ENCODE measurements at regions not wholly inside any gene's neighbourhood (a gene's known extent, or its start where the extent isn't known, plus 50 kb on each side); places are given as distances from the start of the nearest gene placed in this dataset.

DNA sequence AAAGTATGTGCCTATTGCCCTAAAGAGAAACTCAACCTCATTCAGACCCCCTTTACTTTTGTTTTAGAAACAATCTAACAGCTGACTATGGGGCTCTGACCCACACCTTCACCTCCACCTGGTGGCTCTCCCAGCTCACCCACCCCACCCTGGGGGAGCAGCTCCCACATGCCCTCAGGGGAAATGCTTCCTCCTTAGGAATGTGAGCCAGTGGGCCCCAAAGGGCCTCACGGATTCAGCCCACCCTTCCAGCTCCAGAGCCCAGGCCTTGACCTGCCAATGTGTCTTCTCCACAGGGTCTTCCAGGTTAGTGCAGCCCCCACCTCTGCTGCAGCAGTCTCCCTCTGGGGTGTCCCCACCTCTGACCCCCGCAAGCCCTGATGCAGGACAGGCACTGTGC is 680.1 kb upstream of the RAB6C start:
- Histone ChIP-seq H4K20me1 (ENCODE audit: low read length) (no peaks in the 10 kb centered on the region), H3K27ac (ENCODE audit: low read length) (no peak overlapping the region), H3K9me3 (ENCODE audit: low read length) (no peaks in the 10 kb centered on the region), H3K4me1 (ENCODE audit: insufficient read depth, low read length) (no peaks in the 10 kb centered on the region), H2AFZ (ENCODE audit: low read length) (no peak overlapping the region), H3K9me2 (replicated peaks; ENCODE audit: low read length) (no peaks in the 10 kb centered on the region), H3K9ac (ENCODE audit: low read length) (no peak overlapping the region), H3K27me3 (ENCODE audit: low read length) (no peaks in the 10 kb centered on the region), H3K79me2 (ENCODE audit: low read length) (no peaks in the 10 kb centered on the region), H3K4me3 (ENCODE audit: low read length) (no peak overlapping the region), H3K4me2 (ENCODE audit: low read length) (no peak overlapping the region), H3K36me3 (ENCODE audit: low read depth, low read length) (no peaks in the 10 kb centered on the region; the same call in 1 of the 2 replicates), H3F3A (ENCODE audit: low read length, unreplicated experiment) (no peaks in the 10 kb centered on the region)
- DNase-seq (no peak), ATAC-seq (no peak)
- ChIA-PET POLR2A (ENCODE audit: unreplicated experiment) (no interaction called here), CTCF (no interaction called here)
- intact Hi-C loops (cut with micrococcal nuclease): no loop called here
- no TSS peak for BruUV-seq (replicated peaks)
- TF ChIP-seq EZH2phosphoT487 (IDR thresholded peaks at IDR 0.05; ENCODE audit: borderline replicate concordance, low read length): no peak
- TF ChIP-seq EZH2 (IDR thresholded peaks at IDR 0.05; ENCODE audit: low read length, unreplicated experiment): no peak
- TF ChIP-seq, protein P1, sequence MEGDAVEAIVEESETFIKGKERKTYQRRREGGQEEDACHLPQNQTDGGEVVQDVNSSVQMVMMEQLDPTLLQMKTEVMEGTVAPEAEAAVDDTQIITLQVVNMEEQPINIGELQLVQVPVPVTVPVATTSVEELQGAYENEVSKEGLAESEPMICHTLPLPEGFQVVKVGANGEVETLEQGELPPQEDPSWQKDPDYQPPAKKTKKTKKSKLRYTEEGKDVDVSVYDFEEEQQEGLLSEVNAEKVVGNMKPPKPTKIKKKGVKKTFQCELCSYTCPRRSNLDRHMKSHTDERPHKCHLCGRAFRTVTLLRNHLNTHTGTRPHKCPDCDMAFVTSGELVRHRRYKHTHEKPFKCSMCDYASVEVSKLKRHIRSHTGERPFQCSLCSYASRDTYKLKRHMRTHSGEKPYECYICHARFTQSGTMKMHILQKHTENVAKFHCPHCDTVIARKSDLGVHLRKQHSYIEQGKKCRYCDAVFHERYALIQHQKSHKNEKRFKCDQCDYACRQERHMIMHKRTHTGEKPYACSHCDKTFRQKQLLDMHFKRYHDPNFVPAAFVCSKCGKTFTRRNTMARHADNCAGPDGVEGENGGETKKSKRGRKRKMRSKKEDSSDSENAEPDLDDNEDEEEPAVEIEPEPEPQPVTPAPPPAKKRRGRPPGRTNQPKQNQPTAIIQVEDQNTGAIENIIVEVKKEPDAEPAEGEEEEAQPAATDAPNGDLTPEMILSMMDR (conservative IDR thresholded peaks at IDR 0.05; ENCODE audit: low read depth, low read length): no peak

DNA sequence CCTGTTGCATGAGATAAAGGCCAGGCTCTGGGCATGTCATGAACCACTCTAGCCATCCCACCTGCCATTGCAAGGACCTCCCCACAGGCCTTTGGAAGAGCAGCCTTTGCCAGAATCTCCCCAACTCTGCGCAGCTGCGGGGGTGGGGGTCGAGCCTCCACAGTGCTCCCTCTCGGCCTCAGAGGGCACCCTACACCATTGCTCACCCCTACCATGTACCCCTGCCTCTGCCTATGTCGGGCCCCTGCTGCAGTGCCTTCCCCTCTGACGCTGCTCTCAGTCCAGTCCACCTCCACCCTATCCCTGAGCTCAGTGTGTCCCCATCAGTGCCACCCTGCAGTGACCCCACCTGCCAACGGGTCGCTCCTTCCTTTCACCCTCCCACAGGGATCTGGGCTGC is 679.7 kb upstream of the RAB6C start:
- CTCF ChIA-PET: no interaction called here
- Histone ChIP-seq H3K27ac (ENCODE audit: low read length) (no peak overlapping the region), H2AFZ (ENCODE audit: low read length) (no peak overlapping the region), H3K9ac (ENCODE audit: low read length) (no peak overlapping the region), H3K4me1 (ENCODE audit: insufficient read depth, low read length) (no peaks in the 10 kb centered on the region), H3K9me3 (ENCODE audit: low read length) (no peaks in the 10 kb centered on the region), H3K27me3 (ENCODE audit: low read length) (no peaks in the 10 kb centered on the region), H3K4me2 (ENCODE audit: low read length) (no peak overlapping the region), H4K20me1 (ENCODE audit: low read length) (no peaks in the 10 kb centered on the region), H3K9me2 (replicated peaks; ENCODE audit: low read length) (no peaks in the 10 kb centered on the region), H3K4me3 (ENCODE audit: low read length) (no peak overlapping the region), H3F3A (ENCODE audit: low read length, unreplicated experiment) (no peaks in the 10 kb centered on the region), H3K79me2 (ENCODE audit: low read length) (no peaks in the 10 kb centered on the region), H3K36me3 (ENCODE audit: low read depth, low read length) (no peaks in the 10 kb centered on the region; the same call in 1 of the 2 replicates)
- BruUV-seq (replicated peaks): no TSS peak
- POLR2A ChIA-PET (ENCODE audit: unreplicated experiment): no interaction called here
- intact Hi-C loops (cut with micrococcal nuclease): no loop called here
- DNase-seq: no peak
- ATAC-seq: no peak
- TF ChIP-seq EZH2 (IDR thresholded peaks at IDR 0.05; ENCODE audit: low read length, unreplicated experiment) (no peak), EZH2phosphoT487 (IDR thresholded peaks at IDR 0.05; ENCODE audit: borderline replicate concordance, low read length) (no peak)
- TF ChIP-seq, protein P1 (conservative IDR thresholded peaks at IDR 0.05; ENCODE audit: low read depth, low read length): no peak

DNA sequence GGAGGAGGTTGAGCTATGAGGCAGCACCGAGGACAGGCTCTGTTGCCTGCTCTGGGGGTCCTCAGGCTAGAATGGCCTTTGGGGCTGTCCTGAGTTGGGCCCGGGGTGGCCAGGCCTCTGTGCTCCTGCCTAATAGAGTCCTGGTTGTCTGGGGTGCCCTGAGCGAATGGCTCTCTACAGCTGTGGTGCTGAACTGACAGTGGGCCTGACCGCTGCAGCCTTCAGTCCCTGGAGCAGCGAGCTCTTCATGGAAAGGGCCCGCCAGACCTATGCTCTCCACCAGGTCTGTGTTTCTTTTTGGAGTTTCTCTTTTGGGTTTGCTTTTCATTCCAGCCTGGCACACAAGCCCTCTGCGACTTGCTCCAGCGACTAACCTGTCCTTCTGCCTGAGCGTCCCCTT is 679.0 kb upstream of the RAB6C start:
- intact Hi-C loops (cut with micrococcal nuclease): no loop called here
- no peak for TF ChIP-seq EZH2phosphoT487 (IDR thresholded peaks at IDR 0.05; ENCODE audit: borderline replicate concordance, low read length)
- no peak for TF ChIP-seq EZH2 (IDR thresholded peaks at IDR 0.05; ENCODE audit: low read length, unreplicated experiment)
- TF ChIP-seq, protein P1 (conservative IDR thresholded peaks at IDR 0.05; ENCODE audit: low read depth, low read length): no peak
- no peaks in the 10 kb centered on the region for H3K4me1 ChIP-seq (ENCODE audit: insufficient read depth, low read length)
- H3K9me3 ChIP-seq (ENCODE audit: low read length): no peaks in the 10 kb centered on the region
- H3K4me3 ChIP-seq (ENCODE audit: low read length): no peak overlapping the region
- no TSS peak for BruUV-seq (replicated peaks)
- CTCF ChIA-PET: no interaction called here
- no peak overlapping the region for H3K9ac ChIP-seq (ENCODE audit: low read length)
- DNase-seq: no peak
- no peaks in the 10 kb centered on the region for H3K9me2 ChIP-seq (replicated peaks; ENCODE audit: low read length)
- no peak overlapping the region for H2AFZ ChIP-seq (ENCODE audit: low read length)
- no peaks in the 10 kb centered on the region for H4K20me1 ChIP-seq (ENCODE audit: low read length)
- no peak overlapping the region for H3K4me2 ChIP-seq (ENCODE audit: low read length)
- POLR2A ChIA-PET (ENCODE audit: unreplicated experiment): no interaction called here
- H3K79me2 ChIP-seq (ENCODE audit: low read length): no peaks in the 10 kb centered on the region
- no peaks in the 10 kb centered on the region for H3K27me3 ChIP-seq (ENCODE audit: low read length)
- no peaks in the 10 kb centered on the region; the same call in 1 of the 2 replicates for H3K36me3 ChIP-seq (ENCODE audit: low read depth, low read length)
- H3F3A ChIP-seq (ENCODE audit: low read length, unreplicated experiment): no peaks in the 10 kb centered on the region
- H3K27ac ChIP-seq (ENCODE audit: low read length): no peak overlapping the region
- no peak for ATAC-seq
